ENCODE measurements at regions not wholly inside any gene's neighbourhood (a gene's known extent, or its start where the extent isn't known, plus 50 kb on each side); places are given as distances from the start of the nearest gene placed in this dataset.
"Not testable (repeated sequence)": the region's sequence is repeated elsewhere in the genome, so short reads cannot be mapped to it uniquely, and the experiment has no call there.

GRCh38 chr16:87207965-87208364 lies 109.2 kb downstream of the C16orf95 start:
- DNase-seq (ENCODE audit: extremely low spot score, insufficient read length, low read depth) (no peak), FAIRE-seq (no peak)

DNA sequence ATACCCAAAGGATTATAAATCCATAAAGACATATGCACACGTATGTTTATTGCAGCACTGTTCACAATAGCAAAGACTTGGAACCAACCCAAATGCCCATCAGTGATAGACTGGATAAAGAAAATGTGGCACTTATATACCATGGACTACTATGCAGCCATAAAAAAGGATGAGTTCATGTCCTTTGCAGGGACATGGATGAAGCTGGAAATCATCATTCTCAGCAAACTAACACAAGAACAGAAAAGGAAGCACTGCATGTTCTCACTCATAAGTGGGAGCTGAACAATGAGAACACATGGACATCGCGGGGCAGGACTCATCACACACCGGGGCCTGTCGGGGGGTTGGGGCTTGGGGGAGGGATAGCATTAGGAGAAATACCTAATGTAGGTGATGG lies 108.2 kb downstream of the C16orf95 start:
- FAIRE-seq; DNase-seq (ENCODE audit: extremely low spot score, insufficient read length, low read depth): not testable (repeated sequence)

DNA sequence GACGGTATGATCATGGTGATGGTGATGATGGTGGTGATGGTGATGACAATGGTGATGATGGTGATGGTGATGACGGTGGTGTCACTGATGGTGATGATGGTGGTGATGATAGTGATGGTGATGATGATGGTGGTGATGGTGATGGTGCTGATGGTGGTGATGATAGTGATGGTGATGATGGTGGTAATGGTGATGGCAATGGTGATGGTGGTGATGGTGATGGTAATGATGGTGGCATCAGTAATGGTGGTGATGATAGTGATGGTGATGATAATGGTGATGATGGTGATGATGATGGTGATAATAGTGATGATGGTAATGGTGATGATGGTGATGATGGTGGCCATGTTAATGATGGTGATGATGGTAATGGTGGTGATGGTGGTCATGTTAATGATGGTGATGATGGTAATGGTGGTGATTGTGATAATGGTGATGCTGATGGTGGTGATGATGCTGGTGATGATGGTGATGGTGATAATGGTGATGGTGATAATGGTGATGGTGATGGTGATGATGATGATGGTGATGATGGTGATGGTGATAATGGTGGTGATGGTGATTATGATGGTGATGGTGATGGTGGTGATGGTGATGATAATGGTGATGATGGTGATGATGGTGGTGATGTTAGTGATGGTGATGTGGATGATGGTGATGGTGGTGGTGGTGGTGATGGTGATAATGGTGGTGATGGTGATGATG lies 107.2 kb downstream of the C16orf95 start:
- DNase-seq (ENCODE audit: extremely low spot score, insufficient read length, low read depth) = no peak

GRCh38 chr16:87210894-87211293 lies 106.3 kb downstream of the C16orf95 start:
- no peak for DNase-seq (ENCODE audit: extremely low spot score, insufficient read length, low read depth)
- no peak for FAIRE-seq

More for the DNA sequence above, 107.2 kb downstream of the C16orf95 start:
- no peak for FAIRE-seq

GRCh38 chr16:87212026-87212425 lies 105.2 kb downstream of the C16orf95 start:
- FAIRE-seq (no peak), DNase-seq (ENCODE audit: extremely low spot score, insufficient read length, low read depth) (no peak)

GRCh38 chr16:87213536-87213935 lies 103.7 kb downstream of the C16orf95 start:
- no peak for FAIRE-seq
- no peak for DNase-seq (ENCODE audit: extremely low spot score, insufficient read length, low read depth)

- DNase-seq (ENCODE audit: extremely low spot score, insufficient read length, low read depth) (no peak), FAIRE-seq (no peak)
These were observed 100.9 kb downstream of the C16orf95 start for GRCh38 chr16:87216148-87216840.

DNA sequence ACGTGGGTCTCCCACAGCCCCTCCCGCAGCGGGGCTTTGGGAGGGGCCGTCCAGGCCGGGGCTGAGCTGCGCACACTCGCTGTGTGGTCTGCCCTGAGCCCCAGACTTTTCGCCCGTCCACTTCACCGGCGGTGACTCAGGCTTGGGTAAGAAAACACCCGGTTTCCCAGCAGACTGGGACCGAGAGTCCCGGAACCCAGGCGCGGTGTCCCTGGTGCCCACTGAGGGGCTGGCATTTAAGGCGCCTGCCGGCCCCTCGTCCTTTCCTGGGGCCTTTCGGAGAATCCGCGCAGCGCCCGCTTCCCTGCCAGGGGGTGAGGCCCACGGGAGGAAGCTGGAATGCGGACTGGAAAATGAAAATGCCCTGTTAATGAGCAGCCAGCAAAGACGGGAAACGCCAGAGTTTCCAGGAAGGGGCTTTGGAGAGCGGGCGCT lies 100.3 kb downstream of the C16orf95 start:
- FAIRE-seq = no peak
- no peak for DNase-seq (ENCODE audit: extremely low spot score, insufficient read length, low read depth)

DNA sequence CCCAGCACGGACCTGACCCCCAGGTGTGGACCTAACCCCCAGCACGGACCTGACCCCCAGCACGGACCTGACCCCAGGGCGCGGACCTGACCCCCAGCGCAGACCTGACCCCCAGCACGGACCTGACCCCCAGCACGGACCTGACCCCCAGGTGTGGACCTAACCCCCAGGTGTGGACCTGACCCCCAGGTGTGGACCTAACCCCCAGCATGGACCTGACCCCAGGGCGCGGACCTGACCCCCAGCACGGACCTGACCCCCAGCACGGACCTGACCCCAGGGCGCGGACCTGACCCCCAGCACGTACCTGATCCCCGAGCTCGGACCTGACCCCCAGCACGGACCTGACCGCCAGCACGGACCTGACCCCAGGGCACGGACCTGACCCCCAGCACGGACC lies 99.4 kb downstream of the C16orf95 start:
- not testable (repeated sequence) for FAIRE-seq; DNase-seq (ENCODE audit: extremely low spot score, insufficient read length, low read depth)

GRCh38 chr16:87218281-87219055 lies 98.7 kb downstream of the C16orf95 start:
- FAIRE-seq (no peak), DNase-seq (ENCODE audit: extremely low spot score, insufficient read length, low read depth) (no peak)

DNA sequence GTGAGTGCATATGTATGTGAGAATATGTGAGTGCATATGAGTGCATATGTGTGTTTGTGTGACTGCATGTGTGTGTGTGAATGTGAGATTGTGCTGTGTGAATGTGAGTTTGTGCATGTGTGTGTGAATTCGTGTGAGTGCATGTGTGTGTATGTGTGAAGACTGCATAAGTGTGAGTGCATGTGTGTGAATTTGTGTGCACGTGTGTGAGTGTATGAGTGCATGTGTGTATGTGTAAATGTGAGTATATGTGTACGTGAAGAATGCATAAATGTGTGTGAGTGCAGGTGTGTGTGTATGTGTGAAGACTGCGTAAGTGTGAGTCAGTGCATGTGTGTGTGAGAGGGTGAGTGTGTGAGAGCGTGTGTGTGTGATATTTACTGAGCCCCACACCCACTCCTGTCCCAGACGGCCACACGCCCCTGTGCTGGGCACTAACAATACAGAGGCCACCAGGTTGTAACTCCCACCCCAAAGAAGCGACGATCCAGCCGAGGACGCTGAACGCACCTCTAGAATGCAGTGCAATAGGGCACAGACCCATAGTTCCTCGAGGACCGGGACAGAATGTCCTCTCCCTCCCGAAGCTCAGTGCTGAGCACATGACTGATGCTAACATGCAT lies 97.8 kb downstream of the C16orf95 start:
- DNase-seq (ENCODE audit: extremely low spot score, insufficient read length, low read depth) (no peak), FAIRE-seq (no peak)

GRCh38 chr16:87221633-87222032 lies 95.6 kb downstream of the C16orf95 start:
- DNase-seq (ENCODE audit: extremely low spot score, insufficient read length, low read depth) (no peak), FAIRE-seq (no peak)

GRCh38 chr16:87222335-87222734 lies 94.9 kb downstream of the C16orf95 start:
- no peak for FAIRE-seq
- no peak for DNase-seq (ENCODE audit: extremely low spot score, insufficient read length, low read depth)

DNA sequence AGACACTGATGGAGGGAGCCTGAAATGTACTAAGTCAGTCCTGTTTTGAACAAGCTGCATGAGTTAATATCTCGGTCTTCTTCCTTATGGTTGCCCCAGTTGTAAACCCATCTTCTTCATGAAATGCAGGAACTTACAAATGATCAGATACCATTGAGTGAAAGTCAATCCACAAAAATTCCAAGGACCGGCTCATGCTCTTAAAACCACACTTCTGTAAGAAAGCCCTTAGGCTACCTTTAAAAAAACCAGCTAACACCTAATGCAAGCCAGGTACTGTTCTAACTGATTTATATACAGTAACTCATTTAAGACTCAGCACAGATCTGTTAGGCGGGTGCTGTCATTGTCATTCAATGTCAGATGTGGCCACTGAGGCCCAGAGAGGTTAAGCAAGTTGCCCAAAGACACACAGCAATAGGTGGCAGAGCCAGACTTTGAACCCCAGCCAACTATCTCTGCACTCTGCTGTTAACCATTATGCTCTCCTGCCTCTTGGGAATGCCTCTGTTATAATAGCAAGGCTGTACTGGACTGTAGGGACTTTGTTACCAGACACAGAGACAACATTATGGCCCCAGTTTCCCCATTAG lies 93.4 kb downstream of the C16orf95 start:
- FAIRE-seq (no peak), DNase-seq (ENCODE audit: extremely low spot score, insufficient read length, low read depth) (no peak)

DNA sequence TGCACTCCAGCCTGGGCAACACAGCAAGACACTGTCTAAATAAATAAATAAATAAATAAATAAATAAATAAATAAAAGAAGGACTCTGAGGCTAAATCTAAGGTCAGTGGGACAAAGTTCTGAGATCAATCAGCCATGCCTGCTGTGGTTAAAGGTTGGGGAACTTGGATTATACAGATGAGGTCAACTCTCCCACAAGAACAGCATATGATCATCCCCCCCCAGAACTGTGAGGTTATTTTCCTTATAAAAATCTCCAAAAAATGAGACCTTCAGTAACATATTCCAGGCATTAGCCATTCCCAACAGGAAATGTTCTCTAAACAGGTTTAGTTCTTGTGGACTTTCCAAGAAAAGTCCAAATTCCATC lies 90.3 kb downstream of the C16orf95 start:
- DNase-seq (ENCODE audit: extremely low spot score, insufficient read length, low read depth) (no peak), FAIRE-seq (no peak)

- no peak for DNase-seq (ENCODE audit: extremely low spot score, insufficient read length, low read depth)
- no peak for FAIRE-seq
These were observed 89.8 kb downstream of the C16orf95 start for GRCh38 chr16:87227296-87227951.

GRCh38 chr16:87228363-87228762 lies 88.8 kb downstream of the C16orf95 start:
- no peak for DNase-seq (ENCODE audit: extremely low spot score, insufficient read length, low read depth)
- no peak for FAIRE-seq

- FAIRE-seq (no peak), DNase-seq (ENCODE audit: extremely low spot score, insufficient read length, low read depth) (no peak)
These were observed 87.7 kb downstream of the C16orf95 start for GRCh38 chr16:87229230-87230188.

GRCh38 chr16:87230571-87230970 lies 86.6 kb downstream of the C16orf95 start:
- no peak for DNase-seq (ENCODE audit: extremely low spot score, insufficient read length, low read depth)
- no peak for FAIRE-seq

Data from GM18507 (cell line).